Hepatocyte (in vitro differentiated cells): ENCODE measurements at regions not wholly inside any gene's neighbourhood (a gene's known extent, or its start where the extent isn't known, plus 50 kb on each side); places are given as distances from the start of the nearest gene placed in this dataset.

Experiments used
- DNase-seq: peaks from one replicate; pipeline ENCODE4 v3.0.0-alpha.2; 2016; ENCODE audit warnings: low spot score
- H2AFZ ChIP-seq: fragments of 200-600 bp; sonication (generic); 2 replicates; pipeline ENCODE4 v1.6.0; 2016; ENCODE audit warnings: antibody characterized with exemption, mild to moderate bottlenecking
- H3K27ac ChIP-seq: fragments of 200-600 bp; sonication (generic); 2 replicates; pipeline ENCODE4 v1.5.1; 2016; ENCODE audit warnings: mild to moderate bottlenecking
- H3K27me3 ChIP-seq: fragments of 200-600 bp; sonication (generic); 2 replicates; pipeline ENCODE4 v1.6.1; 2016
- H3K36me3 ChIP-seq: fragments of 200-600 bp; sonication (generic); replicated peaks from 2 replicates; pipeline ENCODE4 v1.5.1; 2016; ENCODE audit warnings: low read depth; ENCODE audit not compliant: insufficient read depth
- H3K4me1 ChIP-seq: fragments of 200-600 bp; sonication (generic); 2 replicates; pipeline ENCODE4 v1.5.1; 2016; ENCODE audit warnings: mild to moderate bottlenecking, moderate library complexity; ENCODE audit not compliant: insufficient read depth
- H3K4me2 ChIP-seq: fragments of 200-600 bp; sonication (generic); 2 replicates; pipeline ENCODE4 v1.6.0; 2016
- H3K4me3 ChIP-seq: fragments of 200-600 bp; sonication (generic); 2 replicates; pipeline ENCODE4 v1.5.1; 2016; ENCODE audit warnings: mild to moderate bottlenecking
- H3K79me2 ChIP-seq: fragments of 200-600 bp; sonication (generic); 2 replicates; pipeline ENCODE4 v1.6.0; 2017; ENCODE audit warnings: mild to moderate bottlenecking
- H3K9me2 ChIP-seq: fragments of 200-600 bp; sonication (generic); replicated peaks from 2 replicates; pipeline ENCODE4 v1.6.0; 2017; ENCODE audit warnings: mild to moderate bottlenecking; ENCODE audit not compliant: insufficient read depth
- H3K9me3 ChIP-seq: fragments of 200-600 bp; sonication (generic); 2 replicates; pipeline ENCODE4 v1.5.1; 2016; ENCODE audit warnings: low read depth, mild to moderate bottlenecking
- H4K20me1 ChIP-seq: fragments of 200-600 bp; sonication (generic); 2 replicates; pipeline ENCODE4 v1.6.0; 2016; ENCODE audit warnings: mild to moderate bottlenecking; ENCODE audit not compliant: insufficient read depth, poor library complexity, severe bottlenecking
- CTCF ChIP-seq: fragments of 200-600 bp; sonication (generic); IDR thresholded peaks from 2 replicates; pipeline ENCODE4 v1.5.1; 2016; ENCODE audit warnings: antibody characterized with exemption, mild to moderate bottlenecking; ENCODE audit not compliant: poor library complexity
- EZH2 ChIP-seq: fragments of 200-600 bp; sonication (generic); IDR thresholded peaks from 2 replicates; pipeline ENCODE4 v1.6.1; 2016; ENCODE audit warnings: antibody characterized with exemption, mild to moderate bottlenecking, borderline replicate concordance
- EZH2phosphoT487 ChIP-seq: fragments of 200-600 bp; sonication (generic); IDR thresholded peaks from one replicate; pipeline ENCODE4 v1.6.1; 2018; ENCODE audit warnings: antibody characterized with exemption, mild to moderate bottlenecking, low read depth, moderate library complexity; ENCODE audit not compliant: unreplicated experiment, severe bottlenecking
- WGBS: methylation state at CpG from one replicate; pipeline ENCODE4 v1.1.6; 2016; ENCODE audit warnings: low lambda C conversion rate; ENCODE audit errors: missing lambda C conversion rate; 5-methylcytosine and 5-hydroxymethylcytosine counted together

- DNase-seq: no peak
- no peak for TF ChIP-seq EZH2
- TF ChIP-seq EZH2phosphoT487: no peak
- no peak for TF ChIP-seq CTCF
- 90% methylated on average over 1 of the region's 1 CpG for WGBS
- Histone ChIP-seq H3K36me3 (no peaks in the 10 kb centered on the region), H3K9me3 (no peaks in the 10 kb centered on the region), H3K4me1 (no peaks in the 10 kb centered on the region), H3K27me3 (no peaks in the 10 kb centered on the region), H3K4me3 (no peak overlapping the region), H4K20me1 (no peaks in the 10 kb centered on the region), H3K9me2 (no peaks in the 10 kb centered on the region), H3K79me2 (no peaks in the 10 kb centered on the region), H2AFZ (no peak overlapping the region), H3K27ac (no peak overlapping the region), H3K4me2 (no peak overlapping the region)
These were observed 631.9 kb upstream of the ANKRD30A start for GRCh38 chr10:36493516-36493880.

GRCh38 chr10:36492590-36493515 lies 632.5 kb upstream of the ANKRD30A start:
- TF ChIP-seq EZH2 (no peak), CTCF (no peak), EZH2phosphoT487 (no peak)
- no peak for DNase-seq
- H3K4me1 ChIP-seq: no peaks in the 10 kb centered on the region
- no peaks in the 10 kb centered on the region for H3K9me2 ChIP-seq
- H3K4me3 ChIP-seq: no peak overlapping the region
- H3K27me3 ChIP-seq: no peaks in the 10 kb centered on the region
- H3K27ac ChIP-seq: no peak overlapping the region
- no peaks in the 10 kb centered on the region for H3K9me3 ChIP-seq
- no peak overlapping the region for H3K4me2 ChIP-seq
- 77% methylated on average over 4 of the region's 4 CpGs for WGBS
- no peaks in the 10 kb centered on the region for H3K79me2 ChIP-seq
- no peaks in the 10 kb centered on the region for H4K20me1 ChIP-seq
- no peaks in the 10 kb centered on the region for H3K36me3 ChIP-seq
- H2AFZ ChIP-seq: no peak overlapping the region

- no peak for TF ChIP-seq EZH2
- TF ChIP-seq EZH2phosphoT487: no peak
- TF ChIP-seq CTCF: no peak
- Histone ChIP-seq H3K4me3 (no peak overlapping the region), H3K36me3 (no peaks in the 10 kb centered on the region), H3K4me2 (no peak overlapping the region), H3K79me2 (no peaks in the 10 kb centered on the region), H3K9me2 (no peaks in the 10 kb centered on the region), H3K4me1 (no peaks in the 10 kb centered on the region), H4K20me1 (no peaks in the 10 kb centered on the region), H3K27ac (no peak overlapping the region), H3K9me3 (no peaks in the 10 kb centered on the region), H3K27me3 (no peaks in the 10 kb centered on the region), H2AFZ (no peak overlapping the region)
- WGBS: 93% methylated on average over 1 of the region's 1 CpG
- no peak for DNase-seq
These were observed 633.5 kb upstream of the ANKRD30A start for GRCh38 chr10:36491926-36492325.
